Body of pancreas (tissue), 4 donors: ENCODE measurements at regions not wholly inside any gene's neighbourhood (a gene's known extent, or its start where the extent isn't known, plus 50 kb on each side); places are given as distances from the start of the nearest gene placed in this dataset.

Source experiments
- ATAC-seq: fragments of 150-250 bp; one replicate; pipeline ENCODE4 v1.9.1; 2016
- DNase-seq, 4 donors: peaks; one replicate each; pipeline ENCODE4 v3.0.0-alpha.2; 2019
- H3K27ac ChIP-seq, 4 donors: fragments of 200-600 bp; sonication (generic); 1 replicate in 3 of 4; 2 replicates in 1 of 4; pipeline versions ENCODE4 v1.5.1 to v1.6.1; 2016 to 2019; ENCODE audit warnings: mild to moderate bottlenecking in 1 of 4, mixed read lengths in 1 of 4, moderate library complexity in 1 of 4
- H3K27me3 ChIP-seq, 2 donors: fragments of 200-600 bp; sonication (generic); one replicate each; pipeline ENCODE4 v1.6.0; 2016; ENCODE audit warnings: mild to moderate bottlenecking in 1 of 2
- H3K36me3 ChIP-seq, 2 donors: fragments of 200-600 bp; sonication (generic); replicated peaks in 1 of 2; 2 replicates each; pipeline ENCODE4 v1.5.1; 2016; ENCODE audit warnings: low read depth in 2 of 2; ENCODE audit not compliant: insufficient read depth in 1 of 2
- H3K4me1 ChIP-seq: fragments of 200-600 bp; sonication (generic); one replicate; pipeline ENCODE4 v1.6.0; 2016
- H3K4me3 ChIP-seq, 2 donors: fragments of 200-600 bp; sonication (generic); 1 replicate in 1 of 2; 2 replicates in 1 of 2; pipeline ENCODE4 v1.5.1; 2016 to 2019
- H3K9me3 ChIP-seq, 3 donors: fragments of 200-600 bp; sonication (generic); 1 replicate in 2 of 3; 2 replicates in 1 of 3; pipeline ENCODE4 v1.5.1; 2016
- CTCF ChIP-seq, 7 experiments: fragments of 450-650 bp in 4 of 7; fragments of 200-600 bp in 3 of 7; sonication (generic) in 3 of 7; IDR thresholded peaks; one replicate each; pipeline ENCODE4 v1.5.1; 2016 to 2019; ENCODE audit warnings: antibody characterized with exemption in 7 of 7
- POLR2A ChIP-seq, 3 donors: fragments of 450-650 bp; IDR thresholded peaks; one replicate each; pipeline ENCODE4 v1.6.1; 2016; ENCODE audit warnings: antibody characterized with exemption in 3 of 3, mild to moderate bottlenecking in 2 of 3
- WGBS, 2 donors: methylation state at CpG; one replicate each; pipeline ENCODE4 v1.1.5; 2017; 5-methylcytosine and 5-hydroxymethylcytosine counted together
- intact Hi-C: fragments of 100-400 bp; cut with DNase I; formaldehyde crosslinking; loops from one replicate; pipeline ENCODE4 v1.15.1; 2023

- Histone ChIP-seq H3K4me3 (no peak overlapping the region), H3K9me3 (no peaks in the 10 kb centered on the region), H3K27ac (no peak overlapping the region), H3K36me3 (no peaks in the 10 kb centered on the region), H3K27me3 (no peaks in the 10 kb centered on the region), H3K4me1 (no peaks in the 10 kb centered on the region)
- intact Hi-C loops, result no loop called here
- TF ChIP-seq CTCF (IDR thresholded peaks at IDR 0.05) (no peak), POLR2A (IDR thresholded peaks at IDR 0.05) (no peak)
- WGBS, 2 donors, result 61 to 77% methylated on average over 7 of the region's 7 CpGs
- ATAC-seq, result no peak
- DNase-seq, result no peak
Measured at GRCh38 chr21:16258844-16259611, 529.2 kb downstream of the USP25 start.

DNA sequence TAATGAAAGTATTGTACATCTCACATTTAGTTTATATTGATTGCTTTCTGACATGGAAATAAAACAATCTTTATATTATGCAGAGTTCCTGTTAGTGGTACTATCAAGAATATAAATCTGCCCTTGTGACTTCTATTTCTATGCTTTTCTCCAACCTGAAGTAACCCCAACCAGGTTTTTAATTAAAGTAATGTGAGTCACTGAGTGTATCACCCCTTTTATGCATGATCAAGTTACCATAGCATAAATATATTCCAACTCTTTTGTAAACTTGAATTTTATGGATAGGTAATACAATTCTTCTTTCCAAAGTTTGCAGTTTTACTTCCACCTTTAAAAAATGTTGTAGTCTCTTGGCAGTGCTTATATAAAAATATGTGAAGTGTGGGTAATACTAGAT lies 532.3 kb downstream of the USP25 start:
- Histone ChIP-seq H3K4me3 (no peak overlapping the region), H3K36me3 (no peaks in the 10 kb centered on the region), H3K9me3 (no peaks in the 10 kb centered on the region), H3K4me1 (no peaks in the 10 kb centered on the region), H3K27ac (no peak overlapping the region), H3K27me3 (no peaks in the 10 kb centered on the region)
- intact Hi-C loops, result no loop called here
- ATAC-seq (no peak), DNase-seq (no peak)
- TF ChIP-seq POLR2A (IDR thresholded peaks at IDR 0.05) (no peak), CTCF (IDR thresholded peaks at IDR 0.05) (no peak)

DNA sequence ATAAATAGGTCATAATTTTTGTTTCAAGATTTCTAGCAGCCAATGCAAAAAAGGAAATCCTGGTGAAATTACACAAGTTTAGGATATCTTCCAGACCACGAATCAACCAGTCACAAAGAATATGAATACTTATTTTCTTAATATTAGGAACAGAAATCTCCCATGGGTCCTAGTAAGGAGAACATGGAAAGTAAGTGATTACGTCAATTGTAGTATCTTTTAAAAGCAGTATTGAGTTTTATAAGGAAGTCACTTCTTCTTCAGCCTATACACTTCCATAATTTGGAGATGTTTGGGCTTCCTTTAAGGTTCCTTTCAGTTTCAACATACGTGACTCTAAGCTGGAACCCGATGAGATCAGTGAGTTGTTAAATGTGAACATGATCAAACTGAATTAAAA lies 534.5 kb downstream of the USP25 start:
- no peak for DNase-seq
- Histone ChIP-seq H3K4me1 (no peaks in the 10 kb centered on the region), H3K4me3 (no peak overlapping the region), H3K27ac (no peak overlapping the region), H3K36me3 (no peaks in the 10 kb centered on the region), H3K9me3 (no peaks in the 10 kb centered on the region), H3K27me3 (no peaks in the 10 kb centered on the region)
- ATAC-seq, result no peak
- intact Hi-C loops, result no loop called here
- TF ChIP-seq CTCF (IDR thresholded peaks at IDR 0.05), result no peak
- TF ChIP-seq POLR2A (IDR thresholded peaks at IDR 0.05), result no peak
- 49 to 65% methylated on average over 4 of the region's 4 CpGs for WGBS, 2 donors

DNA sequence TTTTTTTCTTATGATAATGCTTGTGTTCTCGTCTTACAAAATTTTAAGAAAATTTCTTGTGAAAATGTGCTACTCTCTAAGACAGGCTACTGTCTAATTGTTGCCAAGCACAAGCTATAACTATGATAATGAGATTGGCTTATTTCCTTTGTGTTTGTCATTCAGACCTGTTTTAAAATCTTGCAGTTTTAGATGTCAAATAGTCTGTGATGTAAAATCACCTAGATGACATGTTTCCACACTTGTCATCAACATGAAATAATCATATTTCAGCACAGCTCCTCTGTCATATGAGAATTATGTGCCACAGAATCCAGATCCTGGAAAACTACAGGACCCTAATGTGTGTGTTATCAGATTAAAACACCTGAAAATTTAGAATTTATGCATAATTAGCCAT lies 539.7 kb downstream of the USP25 start:
- ATAC-seq (no peak), DNase-seq (no peak)
- Histone ChIP-seq H3K9me3 (no peaks in the 10 kb centered on the region), H3K27ac (no peak overlapping the region), H3K4me1 (no peaks in the 10 kb centered on the region), H3K4me3 (no peak overlapping the region), H3K27me3 (no peaks in the 10 kb centered on the region), H3K36me3 (no peaks in the 10 kb centered on the region)
- TF ChIP-seq CTCF (IDR thresholded peaks at IDR 0.05), result no peak
- no peak for TF ChIP-seq POLR2A (IDR thresholded peaks at IDR 0.05)
- 80% methylated on average over 1 of the region's 1 CpG for WGBS, 2 donors
- intact Hi-C loops, result no loop called here
